Endothelial cell of umbilical vein (primary cell): ENCODE measurements at regions not wholly inside any gene's neighbourhood (a gene's known extent, or its start where the extent isn't known, plus 50 kb on each side); places are given as distances from the start of the nearest gene placed in this dataset.

Experiments
- CTCF ChIP-seq, 2 donors: IDR thresholded peaks; 1 replicate in 1 of 2; 2 replicates in 1 of 2; pipeline ENCODE4 v1.5.1; 2011; ENCODE audit warnings: low read length in 2 of 2, mild to moderate bottlenecking in 2 of 2, moderate library complexity in 2 of 2, control low read depth in 1 of 2, inconsistent platforms in 1 of 2, low read depth in 1 of 2; ENCODE audit not compliant: insufficient read depth in 1 of 2; ENCODE audit errors: extremely low read depth in 1 of 2
- POLR2A ChIP-seq: IDR thresholded peaks from 2 replicates; pipeline ENCODE4 v1.6.1; 2012; ENCODE audit warnings: low read depth, mild to moderate bottlenecking, control low read depth, low read length

- TF ChIP-seq CTCF (IDR thresholded peaks at IDR 0.05; ENCODE audit: extremely low read depth in 1 of 2, insufficient read depth in 1 of 2, low read depth in 1 of 2, low read length in 2 of 2) (no peak), POLR2A (no peak)
Measured at GRCh38 chr20:11260611-11261010, 586.8 kb upstream of the JAG1 start.
